ACHN (cell line): ENCODE measurements at regions not wholly inside any gene's neighbourhood (a gene's known extent, or its start where the extent isn't known, plus 50 kb on each side); places are given as distances from the start of the nearest gene placed in this dataset.

ENCODE experiments used
- DNase-seq: peaks from one replicate; pipeline ENCODE4 v3.0.0-alpha.2; 2015
- in situ Hi-C: cut with HindIII; loops from 2 replicates; pipeline ENCODE4 v1.10.0; 2017; ENCODE audit warnings: low sequenced_read_pairs, low pct_ligation_motif_present, low pct_unique_long_range_greater_than_20kb

GRCh38 chr2:200749631-200750322, 61.9 kb upstream of the BZW1 start:
- no peak for DNase-seq
- in situ Hi-C loops: no loop called here

DNA sequence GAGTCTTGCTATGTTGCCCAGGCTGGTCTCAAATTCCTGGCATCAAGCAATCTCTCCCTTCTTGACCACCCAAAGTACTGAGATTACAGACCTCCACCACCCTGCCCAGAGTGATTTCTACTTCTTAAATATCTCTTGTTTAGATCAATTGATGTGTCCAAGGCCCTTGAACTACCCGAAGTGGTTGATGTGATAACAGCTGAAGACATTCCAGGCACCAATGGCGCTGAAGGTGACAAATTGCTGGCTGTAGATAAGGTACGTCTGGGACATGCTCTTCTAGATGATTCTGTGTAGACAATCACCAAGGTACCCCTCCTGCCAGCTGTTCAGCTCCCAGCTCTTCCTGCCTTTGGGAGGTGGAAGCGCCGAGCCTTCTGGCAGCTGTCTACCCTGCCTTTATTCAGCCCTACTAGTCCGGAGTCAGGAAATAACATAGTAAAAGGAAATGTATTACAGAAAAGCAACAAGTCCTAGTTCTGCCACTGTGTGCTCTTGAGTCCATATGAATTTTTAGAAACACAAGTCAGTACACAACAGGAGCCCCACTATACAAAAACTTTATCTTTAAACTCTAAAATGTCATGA, 61.3 kb upstream of the BZW1 start:
- in situ Hi-C loops: no loop called here
- DNase-seq: no peak

GRCh38 chr2:200751786-200752185, 59.9 kb upstream of the BZW1 start:
- DNase-seq: no peak
- in situ Hi-C loops: no loop called here

DNA sequence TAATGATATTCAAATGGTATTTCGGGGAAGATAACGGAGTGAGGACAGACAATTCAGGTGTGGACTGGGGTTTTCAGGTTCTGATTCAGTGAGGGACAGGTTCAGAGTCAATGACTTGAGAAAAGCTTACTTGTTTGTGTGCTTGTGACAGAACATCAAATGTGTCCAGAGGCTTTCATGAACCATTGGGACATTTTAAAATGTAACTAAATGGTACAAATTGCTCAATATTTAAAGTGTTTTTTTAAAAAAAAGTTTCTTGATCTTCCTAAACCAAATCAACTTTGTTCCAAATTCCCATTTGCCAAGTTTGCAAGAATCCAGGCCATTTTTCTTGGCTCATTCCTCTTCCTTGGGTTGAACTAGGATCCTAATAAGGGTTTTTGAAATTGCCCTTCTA, 59.4 kb upstream of the BZW1 start:
- in situ Hi-C loops: no loop called here
- DNase-seq: no peak

GRCh38 chr2:200752835-200753234, 58.9 kb upstream of the BZW1 start:
- in situ Hi-C loops: no loop called here
- DNase-seq: no peak

DNA sequence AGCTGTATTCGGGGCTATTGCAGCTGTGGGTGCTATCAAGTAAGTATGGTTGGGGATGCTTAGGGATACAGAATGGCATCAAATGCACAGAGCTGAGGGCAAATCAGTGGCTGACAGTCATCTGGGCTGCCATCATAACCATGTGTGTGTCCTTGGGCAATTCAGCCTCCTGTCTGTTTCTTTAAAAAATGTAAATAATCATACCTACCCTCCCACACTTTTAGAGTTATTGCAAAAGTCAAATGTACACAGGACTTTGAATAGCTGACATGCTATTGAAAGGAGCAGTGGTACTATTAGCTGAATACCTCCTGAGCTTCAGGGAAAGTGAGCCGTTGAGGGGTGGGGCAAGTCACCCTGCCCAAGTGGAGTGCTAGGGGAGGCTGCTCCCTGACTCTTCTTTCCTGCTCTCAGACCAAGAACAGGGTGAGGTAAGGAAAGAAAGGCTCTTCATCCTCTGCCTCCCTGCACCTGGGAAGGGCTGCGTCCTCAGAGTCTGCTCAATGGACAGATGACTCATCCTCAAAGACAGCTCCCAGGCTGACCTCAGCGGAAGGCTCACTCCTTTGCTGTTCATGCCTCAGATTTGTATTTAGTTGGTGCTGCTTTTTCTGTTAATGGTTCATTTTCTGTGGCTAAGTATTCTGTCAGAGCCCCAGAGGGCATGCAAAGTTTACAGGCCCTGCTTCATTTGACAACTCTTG, 54.9 kb upstream of the BZW1 start:
- DNase-seq: peak; percentile 97
- in situ Hi-C loops: no loop called here

- DNase-seq: peak; percentile 72
- in situ Hi-C loops: no loop called here
These were observed 54.3 kb upstream of the BZW1 start for GRCh38 chr2:200757399-200757798.

- DNase-seq: no peak
- in situ Hi-C loops: no loop called here
These were observed 53.4 kb upstream of the BZW1 start for GRCh38 chr2:200758341-200758740.

DNA sequence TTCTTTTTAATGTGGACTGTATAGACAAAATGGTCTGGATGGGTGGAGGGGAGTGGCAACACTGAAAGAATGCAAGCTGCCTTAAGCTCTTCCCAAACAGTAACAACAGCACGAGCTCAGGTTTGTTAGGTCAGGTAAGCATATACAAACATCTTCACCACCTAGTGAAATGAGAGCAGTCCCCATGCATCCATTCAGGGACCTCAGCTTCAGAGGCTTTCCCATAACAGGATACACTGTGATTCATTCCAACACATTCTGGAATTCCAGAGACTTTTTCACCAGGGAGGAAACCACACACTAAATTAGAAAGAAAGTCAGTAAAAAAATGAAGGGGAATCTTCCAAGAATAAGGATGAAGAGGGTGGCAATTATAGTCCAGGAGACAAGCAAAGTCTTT, 50.4 kb upstream of the BZW1 start:
- peak; percentile 32 for DNase-seq
- in situ Hi-C loops: no loop called here
